ENCODE measurements at regions not wholly inside any gene's neighbourhood (a gene's known extent, or its start where the extent isn't known, plus 50 kb on each side); places are given as distances from the start of the nearest gene placed in this dataset.
A peak's percentile ranks its signal among the peaks of the same experiment; 100 is the strongest.

- no peak overlapping the region for H4K5ac ChIP-seq (ENCODE audit: low read length)
- no peaks in the 10 kb centered on the region for H3K79me1 ChIP-seq (ENCODE audit: low read length)
- no peaks in the 10 kb centered on the region for H3K79me2 ChIP-seq (ENCODE audit: control insufficient read depth, insufficient read depth, low read length)
- no peak overlapping the region for H3K4me2 ChIP-seq (ENCODE audit: low read length)
- no peak overlapping the region for H4K8ac ChIP-seq (ENCODE audit: low read depth, low read length)
- H3K23ac ChIP-seq (ENCODE audit: low read length): no peak overlapping the region
- no peak overlapping the region for H3K4me3 ChIP-seq (ENCODE audit: low read length)
- no peaks in the 10 kb centered on the region for H3K4me1 ChIP-seq (ENCODE audit: control insufficient read depth, low read depth, low read length)
- no peak overlapping the region for H2AK5ac ChIP-seq (ENCODE audit: low read length)
- H2BK15ac ChIP-seq (replicated peaks; ENCODE audit: low read depth): no peak overlapping the region
- no peak overlapping the region for H2BK120ac ChIP-seq (ENCODE audit: low read depth, low read length)
- no peak overlapping the region for H3K4ac ChIP-seq (ENCODE audit: low read depth, low read length)
- no peak overlapping the region for H3K18ac ChIP-seq (ENCODE audit: low read length)
- no peak overlapping the region for H3K9ac ChIP-seq (ENCODE audit: low read length)
- H2BK5ac ChIP-seq (ENCODE audit: low read length): no peak overlapping the region
- no peaks in the 10 kb centered on the region for H3K27me3 ChIP-seq (ENCODE audit: insufficient read depth, low read length, poor library complexity)
- H3K27ac ChIP-seq (ENCODE audit: low read depth, low read length): no peak overlapping the region
- no peak for DNase-seq
- H3K36me3 ChIP-seq (ENCODE audit: control insufficient read depth, insufficient read depth, low read length): no peaks in the 10 kb centered on the region
- no peak overlapping the region for H3K56ac ChIP-seq (ENCODE audit: low read length)
- no CpG with 5 or more reads among the region's 1 CpG for WGBS (ENCODE audit: extremely low coverage, insufficient coverage, low lambda C conversion rate)
Observed at GRCh38 chr12:71243370-71243769, 85.6 kb upstream of the TSPAN8 start.

- Histone ChIP-seq H4K5ac (ENCODE audit: low read length) (no peak overlapping the region), H3K4me2 (ENCODE audit: low read length) (no peak overlapping the region), H3K4ac (ENCODE audit: low read depth, low read length) (no peak overlapping the region), H3K79me1 (ENCODE audit: low read length) (no peaks in the 10 kb centered on the region), H2BK15ac (replicated peaks; ENCODE audit: low read depth) (no peak overlapping the region), H3K79me2 (ENCODE audit: control insufficient read depth, insufficient read depth, low read length) (no peaks in the 10 kb centered on the region), H4K8ac (ENCODE audit: low read depth, low read length) (no peak overlapping the region), H3K56ac (ENCODE audit: low read length) (no peak overlapping the region), H2BK120ac (ENCODE audit: low read depth, low read length) (no peak overlapping the region), H3K9ac (ENCODE audit: low read length) (no peak overlapping the region), H3K27ac (ENCODE audit: low read depth, low read length) (no peak overlapping the region), H3K18ac (ENCODE audit: low read length) (no peak overlapping the region), H2BK5ac (ENCODE audit: low read length) (no peak overlapping the region), H3K27me3 (ENCODE audit: insufficient read depth, low read length, poor library complexity) (no peaks in the 10 kb centered on the region), H3K4me3 (ENCODE audit: low read length) (no peak overlapping the region), H3K23ac (ENCODE audit: low read length) (no peak overlapping the region), H2AK5ac (ENCODE audit: low read length) (no peak overlapping the region), H3K4me1 (ENCODE audit: control insufficient read depth, low read depth, low read length) (no peaks in the 10 kb centered on the region), H3K36me3 (ENCODE audit: control insufficient read depth, insufficient read depth, low read length) (no peaks in the 10 kb centered on the region)
- no peak for DNase-seq
- WGBS (ENCODE audit: extremely low coverage, insufficient coverage, low lambda C conversion rate): no CpG with 5 or more reads among the region's 2 CpGs
Observed at GRCh38 chr12:71242511-71242910, 84.7 kb upstream of the TSPAN8 start.

GRCh38 chr12:71240946-71241345, 83.1 kb upstream of the TSPAN8 start:
- Histone ChIP-seq H3K18ac (ENCODE audit: low read length) (no peak overlapping the region), H3K27ac (ENCODE audit: low read depth, low read length) (no peak overlapping the region), H3K56ac (ENCODE audit: low read length) (no peak overlapping the region), H3K79me1 (ENCODE audit: low read length) (no peaks in the 10 kb centered on the region), H3K36me3 (ENCODE audit: control insufficient read depth, insufficient read depth, low read length) (no peaks in the 10 kb centered on the region), H3K4me2 (ENCODE audit: low read length) (no peak overlapping the region), H4K5ac (ENCODE audit: low read length) (no peak overlapping the region), H2BK15ac (replicated peaks; ENCODE audit: low read depth) (no peak overlapping the region), H4K8ac (ENCODE audit: low read depth, low read length) (no peak overlapping the region), H2BK120ac (ENCODE audit: low read depth, low read length) (no peak overlapping the region), H3K23ac (ENCODE audit: low read length) (no peak overlapping the region), H2BK5ac (ENCODE audit: low read length) (no peak overlapping the region), H3K4me1 (ENCODE audit: control insufficient read depth, low read depth, low read length) (no peaks in the 10 kb centered on the region), H3K4ac (ENCODE audit: low read depth, low read length) (no peak overlapping the region), H3K27me3 (ENCODE audit: insufficient read depth, low read length, poor library complexity) (no peaks in the 10 kb centered on the region), H3K79me2 (ENCODE audit: control insufficient read depth, insufficient read depth, low read length) (no peaks in the 10 kb centered on the region), H3K4me3 (ENCODE audit: low read length) (no peak overlapping the region), H2AK5ac (ENCODE audit: low read length) (no peak overlapping the region), H3K9ac (ENCODE audit: low read length) (no peak overlapping the region)
- DNase-seq: no peak
- WGBS (ENCODE audit: extremely low coverage, insufficient coverage, low lambda C conversion rate): no CpG with 5 or more reads among the region's 3 CpGs

GRCh38 chr12:71239731-71240130, 81.9 kb upstream of the TSPAN8 start:
- DNase-seq: no peak
- no peak overlapping the region for H2BK15ac ChIP-seq (replicated peaks; ENCODE audit: low read depth)
- H2BK120ac ChIP-seq (ENCODE audit: low read depth, low read length): no peak overlapping the region
- H2BK5ac ChIP-seq (ENCODE audit: low read length): no peak overlapping the region
- no peak overlapping the region for H4K8ac ChIP-seq (ENCODE audit: low read depth, low read length)
- H3K4me2 ChIP-seq (ENCODE audit: low read length): no peak overlapping the region
- H3K9ac ChIP-seq (ENCODE audit: low read length): no peak overlapping the region
- H3K18ac ChIP-seq (ENCODE audit: low read length): no peak overlapping the region
- no peak overlapping the region for H2AK5ac ChIP-seq (ENCODE audit: low read length)
- H3K36me3 ChIP-seq (ENCODE audit: control insufficient read depth, insufficient read depth, low read length): no peaks in the 10 kb centered on the region
- H3K4me1 ChIP-seq (ENCODE audit: control insufficient read depth, low read depth, low read length): no peaks in the 10 kb centered on the region
- H3K23ac ChIP-seq (ENCODE audit: low read length): no peak overlapping the region
- no peak overlapping the region for H3K27ac ChIP-seq (ENCODE audit: low read depth, low read length)
- H4K5ac ChIP-seq (ENCODE audit: low read length): no peak overlapping the region
- no peaks in the 10 kb centered on the region for H3K79me2 ChIP-seq (ENCODE audit: control insufficient read depth, insufficient read depth, low read length)
- H3K4me3 ChIP-seq (ENCODE audit: low read length): no peak overlapping the region
- H3K4ac ChIP-seq (ENCODE audit: low read depth, low read length): no peak overlapping the region
- H3K56ac ChIP-seq (ENCODE audit: low read length): no peak overlapping the region
- no peaks in the 10 kb centered on the region for H3K27me3 ChIP-seq (ENCODE audit: insufficient read depth, low read length, poor library complexity)
- no peaks in the 10 kb centered on the region for H3K79me1 ChIP-seq (ENCODE audit: low read length)

- Histone ChIP-seq H3K4me1 (ENCODE audit: control insufficient read depth, low read depth, low read length) (no peaks in the 10 kb centered on the region), H4K5ac (ENCODE audit: low read length) (no peak overlapping the region), H3K79me1 (ENCODE audit: low read length) (no peaks in the 10 kb centered on the region), H2BK120ac (ENCODE audit: low read depth, low read length) (no peak overlapping the region), H3K36me3 (ENCODE audit: control insufficient read depth, insufficient read depth, low read length) (no peaks in the 10 kb centered on the region), H3K56ac (ENCODE audit: low read length) (no peak overlapping the region), H3K23ac (ENCODE audit: low read length) (no peak overlapping the region), H3K27ac (ENCODE audit: low read depth, low read length) (no peak overlapping the region), H3K4ac (ENCODE audit: low read depth, low read length) (no peak overlapping the region), H2BK5ac (ENCODE audit: low read length) (no peak overlapping the region), H3K18ac (ENCODE audit: low read length) (no peak overlapping the region), H3K4me2 (ENCODE audit: low read length) (no peak overlapping the region), H3K9ac (ENCODE audit: low read length) (no peak overlapping the region), H2AK5ac (ENCODE audit: low read length) (no peak overlapping the region), H3K4me3 (ENCODE audit: low read length) (no peak overlapping the region), H3K27me3 (ENCODE audit: insufficient read depth, low read length, poor library complexity) (no peaks in the 10 kb centered on the region), H3K79me2 (ENCODE audit: control insufficient read depth, insufficient read depth, low read length) (no peaks in the 10 kb centered on the region), H2BK15ac (replicated peaks; ENCODE audit: low read depth) (no peak overlapping the region), H4K8ac (ENCODE audit: low read depth, low read length) (no peak overlapping the region)
- no CpG with 5 or more reads among the region's 4 CpGs for WGBS (ENCODE audit: extremely low coverage, insufficient coverage, low lambda C conversion rate)
- no peak for DNase-seq
Observed at GRCh38 chr12:71237128-71237527, 79.3 kb upstream of the TSPAN8 start.

GRCh38 chr12:71236133-71236660, 78.4 kb upstream of the TSPAN8 start:
- Histone ChIP-seq H2AK5ac (ENCODE audit: low read length) (no peak overlapping the region), H3K27ac (ENCODE audit: low read depth, low read length) (no peak overlapping the region), H3K79me2 (ENCODE audit: control insufficient read depth, insufficient read depth, low read length) (no peaks in the 10 kb centered on the region), H3K23ac (ENCODE audit: low read length) (no peak overlapping the region), H3K4ac (ENCODE audit: low read depth, low read length) (no peak overlapping the region), H2BK120ac (ENCODE audit: low read depth, low read length) (no peak overlapping the region), H2BK15ac (replicated peaks; ENCODE audit: low read depth) (no peak overlapping the region), H3K36me3 (ENCODE audit: control insufficient read depth, insufficient read depth, low read length) (no peaks in the 10 kb centered on the region), H3K4me2 (ENCODE audit: low read length) (no peak overlapping the region), H3K9ac (ENCODE audit: low read length) (no peak overlapping the region), H4K5ac (ENCODE audit: low read length) (no peak overlapping the region), H4K8ac (ENCODE audit: low read depth, low read length) (peak overlapping the region; percentile 13), H3K4me1 (ENCODE audit: control insufficient read depth, low read depth, low read length) (no peaks in the 10 kb centered on the region), H3K79me1 (ENCODE audit: low read length) (no peaks in the 10 kb centered on the region), H3K27me3 (ENCODE audit: insufficient read depth, low read length, poor library complexity) (no peaks in the 10 kb centered on the region), H2BK5ac (ENCODE audit: low read length) (no peak overlapping the region), H3K18ac (ENCODE audit: low read length) (no peak overlapping the region), H3K4me3 (ENCODE audit: low read length) (no peak overlapping the region), H3K56ac (ENCODE audit: low read length) (no peak overlapping the region)
- no CpG with 5 or more reads among the region's 3 CpGs for WGBS (ENCODE audit: extremely low coverage, insufficient coverage, low lambda C conversion rate)
- DNase-seq: no peak
